ENCODE measurements at regions not wholly inside any gene's neighbourhood (a gene's known extent, or its start where the extent isn't known, plus 50 kb on each side); places are given as distances from the start of the nearest gene placed in this dataset.

DNA sequence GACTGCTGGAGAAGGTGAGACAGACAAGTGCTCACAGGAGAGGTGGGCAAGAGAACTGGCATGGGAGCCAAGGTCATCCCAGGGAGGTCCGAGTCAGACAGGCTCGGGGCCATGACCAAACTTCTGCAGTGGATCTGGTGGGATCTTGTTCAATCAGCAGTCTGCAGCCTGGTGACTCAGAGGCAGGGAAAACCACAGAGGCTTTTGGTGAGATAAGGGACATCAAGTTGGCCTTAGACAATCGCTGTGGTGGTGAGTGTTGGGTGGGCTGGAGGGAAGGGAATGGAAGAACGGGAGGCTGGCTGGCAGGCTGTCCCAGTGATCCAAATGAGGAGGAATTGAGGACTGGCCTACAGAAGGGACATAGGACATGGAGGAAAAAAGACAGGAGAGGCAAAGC is 123.8 kb downstream of the TMEM174 start:
- 61 to 69% methylated on average over 4 of the region's 4 CpGs for WGBS, 2 donors
- intact Hi-C loops (cut with DNase I; ENCODE audit: low total_unique reads), result no loop called here
- no peak for DNase-seq (ENCODE audit: low spot score in 2 of 2)
- H3K4me3 ChIP-seq (ENCODE audit: low read depth, poor library complexity, severe bottlenecking), result no peak overlapping the region
- TF ChIP-seq, protein P1, sequence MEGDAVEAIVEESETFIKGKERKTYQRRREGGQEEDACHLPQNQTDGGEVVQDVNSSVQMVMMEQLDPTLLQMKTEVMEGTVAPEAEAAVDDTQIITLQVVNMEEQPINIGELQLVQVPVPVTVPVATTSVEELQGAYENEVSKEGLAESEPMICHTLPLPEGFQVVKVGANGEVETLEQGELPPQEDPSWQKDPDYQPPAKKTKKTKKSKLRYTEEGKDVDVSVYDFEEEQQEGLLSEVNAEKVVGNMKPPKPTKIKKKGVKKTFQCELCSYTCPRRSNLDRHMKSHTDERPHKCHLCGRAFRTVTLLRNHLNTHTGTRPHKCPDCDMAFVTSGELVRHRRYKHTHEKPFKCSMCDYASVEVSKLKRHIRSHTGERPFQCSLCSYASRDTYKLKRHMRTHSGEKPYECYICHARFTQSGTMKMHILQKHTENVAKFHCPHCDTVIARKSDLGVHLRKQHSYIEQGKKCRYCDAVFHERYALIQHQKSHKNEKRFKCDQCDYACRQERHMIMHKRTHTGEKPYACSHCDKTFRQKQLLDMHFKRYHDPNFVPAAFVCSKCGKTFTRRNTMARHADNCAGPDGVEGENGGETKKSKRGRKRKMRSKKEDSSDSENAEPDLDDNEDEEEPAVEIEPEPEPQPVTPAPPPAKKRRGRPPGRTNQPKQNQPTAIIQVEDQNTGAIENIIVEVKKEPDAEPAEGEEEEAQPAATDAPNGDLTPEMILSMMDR (IDR thresholded peaks at IDR 0.05), result no peak
- no peak for TF ChIP-seq POLR2A (IDR thresholded peaks at IDR 0.05)

DNA sequence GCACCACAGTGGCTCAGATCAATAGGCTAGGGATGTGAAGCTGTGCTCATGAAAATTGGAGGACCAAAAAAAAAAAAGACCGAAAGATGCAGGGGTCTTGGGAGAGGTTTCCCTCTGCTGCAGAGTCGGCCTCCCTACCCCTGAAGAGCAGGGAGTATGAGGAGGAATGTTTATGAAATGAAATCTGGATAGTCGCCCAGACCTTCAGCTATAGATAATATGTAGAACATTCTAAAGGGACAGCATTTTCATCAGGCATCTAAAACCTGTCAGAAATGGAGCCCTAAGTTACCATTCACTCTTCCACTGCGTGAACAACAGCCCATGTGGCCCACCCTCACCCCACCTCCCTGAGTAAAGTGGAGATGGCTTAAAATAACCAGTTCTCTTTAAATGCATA is 122.9 kb downstream of the TMEM174 start:
- H3K4me3 ChIP-seq (ENCODE audit: low read depth, poor library complexity, severe bottlenecking), result no peak overlapping the region
- TF ChIP-seq, protein P1 (IDR thresholded peaks at IDR 0.05), result no peak
- TF ChIP-seq POLR2A (IDR thresholded peaks at IDR 0.05), result no peak
- WGBS, 2 donors, result 71 to 88% methylated on average over 4 of the region's 4 CpGs
- no peak for DNase-seq (ENCODE audit: low spot score in 2 of 2)
- intact Hi-C loops (cut with DNase I; ENCODE audit: low total_unique reads), result no loop called here

DNA sequence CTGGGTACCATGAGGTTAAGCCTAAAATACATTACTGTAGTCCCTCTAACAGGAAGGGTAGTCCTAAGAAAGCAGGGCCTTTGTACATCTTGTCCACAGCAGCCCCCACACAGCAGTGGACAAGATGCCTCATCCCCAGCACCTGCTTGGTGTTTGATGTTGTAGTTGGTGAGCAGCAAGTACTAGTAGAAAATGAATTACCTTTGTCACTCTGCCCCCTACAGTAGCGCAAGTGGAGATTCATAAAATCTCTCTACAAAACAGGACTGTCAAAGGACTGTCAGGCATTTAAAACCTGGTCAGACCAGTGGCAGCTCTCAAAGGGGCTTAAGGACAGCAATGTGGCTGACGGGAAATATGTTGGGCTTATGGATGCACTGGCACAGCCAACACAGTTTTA is 122.5 kb downstream of the TMEM174 start:
- H3K4me3 ChIP-seq (ENCODE audit: low read depth, poor library complexity, severe bottlenecking), result no peak overlapping the region
- no peak for TF ChIP-seq POLR2A (IDR thresholded peaks at IDR 0.05)
- TF ChIP-seq, protein P1 (IDR thresholded peaks at IDR 0.05), result no peak
- 79 to 83% methylated on average over 2 of the region's 2 CpGs for WGBS, 2 donors
- DNase-seq (ENCODE audit: low spot score in 2 of 2), result no peak
- intact Hi-C loops (cut with DNase I; ENCODE audit: low total_unique reads), result no loop called here

DNA sequence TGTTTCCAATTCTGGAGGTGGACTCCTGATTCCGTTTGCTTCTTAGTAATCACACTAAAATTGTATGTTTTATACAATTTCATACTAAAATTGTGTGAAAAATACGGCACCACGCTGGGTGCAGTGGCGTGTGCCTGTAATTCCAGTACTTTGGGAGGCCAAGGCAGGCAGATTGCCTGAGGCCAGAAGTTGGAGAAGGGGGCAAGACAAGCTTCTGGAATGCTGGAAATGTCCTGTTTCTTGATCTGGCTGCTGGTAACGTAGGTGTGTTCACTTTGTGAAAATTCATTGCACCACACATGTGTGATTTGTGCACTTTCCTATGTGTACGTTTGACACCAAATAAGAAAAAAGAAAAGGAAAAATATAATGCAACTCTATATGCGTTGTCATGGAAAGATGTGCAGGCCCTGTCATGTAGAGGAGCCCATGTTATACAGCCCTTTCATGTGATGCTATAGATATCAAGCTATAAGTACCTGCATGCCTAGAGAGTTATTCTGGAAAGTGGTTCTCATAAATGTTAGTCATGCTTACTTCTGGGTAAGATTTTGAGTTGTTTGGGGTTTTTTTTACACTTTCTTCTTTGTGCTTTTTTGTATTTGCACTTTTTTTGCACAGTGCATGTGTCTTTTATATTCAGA is 119.9 kb downstream of the TMEM174 start:
- WGBS, 2 donors, result 54 to 69% methylated on average over 7 of the region's 7 CpGs
- no peak for TF ChIP-seq POLR2A (IDR thresholded peaks at IDR 0.05)
- TF ChIP-seq, protein P1 (IDR thresholded peaks at IDR 0.05), result no peak
- peak in 1 of 2 donors; percentile 20 for DNase-seq (ENCODE audit: low spot score in 2 of 2)
- intact Hi-C loops (cut with DNase I; ENCODE audit: low total_unique reads), result no loop called here
- H3K4me3 ChIP-seq (ENCODE audit: low read depth, poor library complexity, severe bottlenecking), result no peak overlapping the region

DNA sequence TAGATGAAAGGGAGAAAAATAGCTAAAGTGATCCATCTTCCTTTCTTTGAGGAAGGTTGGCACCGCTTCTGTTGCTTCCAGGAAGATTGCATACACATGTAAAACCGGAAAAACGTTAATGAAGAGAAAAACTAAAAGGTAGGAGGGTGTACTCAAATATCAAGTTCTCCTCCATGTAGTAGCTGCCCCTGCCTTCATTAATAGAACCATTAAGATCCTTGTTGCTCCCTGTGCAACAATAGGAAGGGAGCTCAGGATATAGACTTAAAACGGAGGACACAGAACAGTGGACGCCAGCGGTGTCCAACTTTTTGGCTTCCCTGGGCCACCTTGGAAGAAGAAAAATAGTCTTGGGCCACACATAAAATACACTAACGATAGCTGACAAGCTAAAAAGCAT is 118.9 kb downstream of the TMEM174 start:
- no peak overlapping the region for H3K4me3 ChIP-seq (ENCODE audit: low read depth, poor library complexity, severe bottlenecking)
- intact Hi-C loops (cut with DNase I; ENCODE audit: low total_unique reads), result no loop called here
- 71 to 84% methylated on average over 7 of the region's 7 CpGs for WGBS, 2 donors
- DNase-seq (ENCODE audit: low spot score in 2 of 2), result no peak
- TF ChIP-seq, protein P1 (IDR thresholded peaks at IDR 0.05), result no peak
- no peak for TF ChIP-seq POLR2A (IDR thresholded peaks at IDR 0.05)

DNA sequence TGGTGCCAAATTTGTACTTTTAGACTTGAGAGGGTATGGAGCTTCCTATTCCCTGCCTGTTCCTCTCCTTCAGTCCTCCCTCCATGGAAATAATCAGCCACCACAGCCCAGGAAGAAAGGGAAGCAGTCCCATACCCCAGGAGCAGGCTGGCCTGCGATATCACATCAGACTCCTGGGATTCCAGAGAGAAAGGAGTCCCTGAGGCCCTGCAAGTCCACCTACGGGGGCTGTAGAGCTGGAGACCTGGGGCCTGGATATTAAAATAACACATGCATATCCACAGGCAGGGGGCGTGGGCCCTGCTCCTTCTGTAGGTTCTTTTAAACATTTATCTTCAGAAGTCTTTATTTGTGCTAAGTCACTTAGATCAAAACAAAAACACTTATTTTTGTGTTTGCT is 117.2 kb downstream of the TMEM174 start:
- no peak overlapping the region for H3K4me3 ChIP-seq (ENCODE audit: low read depth, poor library complexity, severe bottlenecking)
- TF ChIP-seq POLR2A (IDR thresholded peaks at IDR 0.05), result no peak
- TF ChIP-seq, protein P1 (IDR thresholded peaks at IDR 0.05), result no peak
- intact Hi-C loops (cut with DNase I; ENCODE audit: low total_unique reads), result no loop called here
- DNase-seq (ENCODE audit: low spot score in 2 of 2), result peak in 1 of 2 donors; percentile 75
- 81 to 90% methylated on average over 3 of the region's 3 CpGs for WGBS, 2 donors
